Adrenal gland (tissue), 9 donors: ENCODE measurements at regions not wholly inside any gene's neighbourhood (a gene's known extent, or its start where the extent isn't known, plus 50 kb on each side); places are given as distances from the start of the nearest gene placed in this dataset.

Experiments
- DNase-seq, 7 donors: peaks; one replicate each; pipeline ENCODE4 v3.0.0-alpha.2; 2019 to 2020
- H3K27ac ChIP-seq, 5 donors: fragments of 200-600 bp; sonication (generic) in 4 of 5; 1 replicate in 3 of 5; 2 replicates in 2 of 5; pipeline versions ENCODE4 v1.5.1 to v1.8.0; 2016 to 2020; ENCODE audit warnings: mild to moderate bottlenecking in 1 of 5
- H3K27me3 ChIP-seq: fragments of 200-600 bp; 2 replicates; pipeline ENCODE4 v1.8.0; 2021
- H3K36me3 ChIP-seq, 2 donors: fragments of 200-600 bp; replicated peaks in 1 of 2; 1 replicate in 1 of 2; 2 replicates in 1 of 2; pipeline versions ENCODE4 v1.5.1 to v1.8.0; 2018 to 2022
- H3K4me1 ChIP-seq, 2 donors: fragments of 200-600 bp; replicated peaks in 1 of 2; 1 replicate in 1 of 2; 2 replicates in 1 of 2; pipeline versions ENCODE4 v1.5.1 to v1.8.0; 2018 to 2021
- H3K4me3 ChIP-seq, 4 donors: fragments of 200-600 bp; sonication (generic) in 3 of 4; one replicate each; pipeline ENCODE4 v1.5.1; 2016 to 2018
- H3K9me3 ChIP-seq, 3 donors: fragments of 200-600 bp; sonication (generic) in 1 of 3; replicated peaks in 1 of 3; 1 replicate in 2 of 3; 2 replicates in 1 of 3; pipeline versions ENCODE4 v1.5.1 to v1.8.0; 2016 to 2021
- POLR2A ChIP-seq, 2 donors: fragments of 450-650 bp; IDR thresholded peaks; one replicate each; pipeline ENCODE4 v1.6.1; 2017; ENCODE audit warnings: antibody characterized with exemption in 2 of 2, mild to moderate bottlenecking in 2 of 2, moderate library complexity in 1 of 2
- WGBS, 4 donors: extraction: QIAGEN DNeasy Blood & Tissue Kit in 2 of 4; methylation state at CpG; one replicate each; pipeline versions ENCODE4 v1.1.5 to v1.1.7; 2013 to 2017; 5-methylcytosine and 5-hydroxymethylcytosine counted together
- intact Hi-C, 2 donors: fragments of 100-400 bp; cut with DNase I; formaldehyde crosslinking; loops; one replicate each; pipeline versions ENCODE4 v1.14.1 to v1.15.0; 2022 to 2023
- TF ChIP-seq, protein P1 (sequence below), 6 experiments: fragments of 450-650 bp in 4 of 6; fragments of 200-600 bp in 2 of 6; sonication (generic) in 1 of 6; IDR thresholded peaks; 1 replicate in 5 of 6; 2 replicates in 1 of 6; pipeline versions ENCODE4 v1.5.1 to v1.8.0; 2016 to 2021; ENCODE audit warnings: antibody characterized with exemption in 6 of 6, mild to moderate bottlenecking in 2 of 6, moderate library complexity in 1 of 6
- donor health status: healthy with polysubstance abuse.
- donor health status: Bipolar disorder and iron deficiency.
- donor health status: DM: yes; HTN: yes; CAD: no.
- donor health status: DM: no; HTN: no; CAD: no.
- donor health status: DM: no; HTN: no; CAD: no.

DNA sequence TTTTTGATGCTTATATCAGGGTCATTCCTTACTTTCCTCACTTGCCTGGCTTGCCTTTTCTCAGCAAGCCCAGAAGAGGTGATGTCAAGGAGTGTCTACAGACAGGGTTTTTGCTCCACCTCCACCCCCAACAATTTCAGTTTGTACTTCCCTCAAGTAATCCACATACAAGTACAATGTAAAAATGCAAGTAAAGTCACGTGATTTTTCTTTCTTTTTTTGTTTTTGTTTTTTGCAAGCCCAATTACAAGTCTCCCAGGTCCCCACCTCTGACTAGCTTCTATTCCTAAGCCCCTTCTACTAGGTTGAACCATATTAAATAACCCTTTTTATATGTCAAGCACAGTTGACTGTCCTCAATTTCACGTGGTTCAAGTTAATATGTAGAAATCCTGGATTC, 579.6 kb downstream of the DIAPH3 start:
- intact Hi-C loops = no loop called here

DNA sequence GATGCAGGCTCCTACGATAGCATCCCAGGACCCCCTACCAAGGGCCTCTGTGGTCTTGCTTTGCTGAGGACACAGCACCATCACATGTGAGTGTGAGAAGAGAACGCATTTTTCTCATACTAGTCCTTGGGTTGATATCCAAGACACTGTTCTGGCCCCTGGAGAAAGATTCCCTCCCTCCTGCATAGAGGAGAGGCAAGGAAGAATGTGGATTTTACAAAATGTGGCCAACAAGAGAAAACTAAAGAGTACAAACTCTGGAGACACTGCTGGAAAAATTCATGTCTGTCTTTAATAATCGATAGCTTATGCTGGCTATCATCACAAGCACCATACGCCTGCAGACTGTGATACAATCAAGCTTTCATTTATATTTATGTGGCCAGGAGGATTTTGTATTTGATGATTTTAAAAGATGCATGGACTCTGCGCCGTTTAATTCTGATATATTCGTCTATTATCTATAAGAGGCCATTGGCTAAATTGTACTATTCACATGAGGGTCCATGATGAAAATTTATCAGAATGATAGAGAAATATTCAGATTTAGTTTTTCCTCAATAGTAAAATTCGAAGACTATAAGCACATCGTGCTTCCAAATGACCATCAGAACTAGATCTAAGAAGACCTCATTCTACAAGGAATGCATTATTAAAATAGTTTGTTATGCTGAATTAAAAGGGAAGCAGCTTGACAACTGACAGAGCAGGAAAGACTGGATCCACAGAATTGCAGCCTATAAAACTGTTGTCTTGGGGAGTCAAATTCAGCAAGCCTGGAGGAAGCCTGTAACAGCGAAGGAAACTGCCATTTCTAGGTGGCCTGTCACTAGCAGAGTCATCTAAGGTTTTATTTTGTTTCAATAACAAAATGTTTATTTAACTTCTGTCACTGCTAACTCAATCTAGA, 578.7 kb downstream of the DIAPH3 start:
- 65 to 79% (median 76%) methylated on average over 10 of the region's 10 CpGs for WGBS, 4 donors
- no peak overlapping the region for H3K27ac ChIP-seq
- H3K4me1 ChIP-seq = no peaks in the 10 kb centered on the region
- no peaks in the 10 kb centered on the region for H3K36me3 ChIP-seq
- H3K27me3 ChIP-seq = no peaks in the 10 kb centered on the region
- no peak for DNase-seq
- TF ChIP-seq, protein P1, sequence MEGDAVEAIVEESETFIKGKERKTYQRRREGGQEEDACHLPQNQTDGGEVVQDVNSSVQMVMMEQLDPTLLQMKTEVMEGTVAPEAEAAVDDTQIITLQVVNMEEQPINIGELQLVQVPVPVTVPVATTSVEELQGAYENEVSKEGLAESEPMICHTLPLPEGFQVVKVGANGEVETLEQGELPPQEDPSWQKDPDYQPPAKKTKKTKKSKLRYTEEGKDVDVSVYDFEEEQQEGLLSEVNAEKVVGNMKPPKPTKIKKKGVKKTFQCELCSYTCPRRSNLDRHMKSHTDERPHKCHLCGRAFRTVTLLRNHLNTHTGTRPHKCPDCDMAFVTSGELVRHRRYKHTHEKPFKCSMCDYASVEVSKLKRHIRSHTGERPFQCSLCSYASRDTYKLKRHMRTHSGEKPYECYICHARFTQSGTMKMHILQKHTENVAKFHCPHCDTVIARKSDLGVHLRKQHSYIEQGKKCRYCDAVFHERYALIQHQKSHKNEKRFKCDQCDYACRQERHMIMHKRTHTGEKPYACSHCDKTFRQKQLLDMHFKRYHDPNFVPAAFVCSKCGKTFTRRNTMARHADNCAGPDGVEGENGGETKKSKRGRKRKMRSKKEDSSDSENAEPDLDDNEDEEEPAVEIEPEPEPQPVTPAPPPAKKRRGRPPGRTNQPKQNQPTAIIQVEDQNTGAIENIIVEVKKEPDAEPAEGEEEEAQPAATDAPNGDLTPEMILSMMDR (IDR thresholded peaks at IDR 0.05) = no peak
- no peak for TF ChIP-seq POLR2A (IDR thresholded peaks at IDR 0.05)
- H3K9me3 ChIP-seq = no peaks in the 10 kb centered on the region
- H3K4me3 ChIP-seq = no peak overlapping the region
- intact Hi-C loops = no loop called here

More for the DNA sequence above, 579.6 kb downstream of the DIAPH3 start:
- whole genome bisulfite sequencing, 4 donors = 67 to 86% (median 80%) methylated on average over 2 of the region's 2 CpGs
- TF ChIP-seq, protein P1 (IDR thresholded peaks at IDR 0.05) = no peak
- TF ChIP-seq POLR2A (IDR thresholded peaks at IDR 0.05) = no peak
- no peaks in the 10 kb centered on the region for H3K27me3 ChIP-seq
- no peaks in the 10 kb centered on the region for H3K4me1 ChIP-seq
- H3K4me3 ChIP-seq = no peak overlapping the region
- H3K27ac ChIP-seq = no peak overlapping the region
- H3K9me3 ChIP-seq = no peaks in the 10 kb centered on the region
- no peaks in the 10 kb centered on the region for H3K36me3 ChIP-seq
- no peak for DNase-seq

DNA sequence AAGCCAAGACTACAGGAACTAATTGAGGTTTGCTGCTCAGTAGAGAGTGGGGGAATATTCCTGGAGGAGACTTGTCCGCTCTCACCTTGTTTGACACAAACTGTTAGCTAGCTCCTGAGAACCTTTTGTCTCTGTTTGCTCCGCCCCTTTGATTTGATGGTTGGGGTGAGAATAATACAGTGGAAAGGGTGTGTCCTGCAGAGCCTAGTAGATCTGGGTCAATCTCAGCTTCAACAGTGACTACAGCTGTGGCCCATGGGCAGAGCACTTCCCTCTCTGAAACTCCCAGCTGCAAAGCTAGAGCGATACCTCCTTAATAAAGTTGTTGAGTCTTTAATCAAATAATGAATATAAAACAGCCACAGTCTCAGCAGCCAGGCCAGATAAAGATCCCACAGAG, 576.7 kb downstream of the DIAPH3 start:
- Histone ChIP-seq H3K36me3 (no peaks in the 10 kb centered on the region), H3K27me3 (no peaks in the 10 kb centered on the region), H3K27ac (no peak overlapping the region), H3K4me3 (no peak overlapping the region), H3K9me3 (no peaks in the 10 kb centered on the region), H3K4me1 (no peaks in the 10 kb centered on the region)
- TF ChIP-seq POLR2A (IDR thresholded peaks at IDR 0.05) = no peak
- TF ChIP-seq, protein P1 (IDR thresholded peaks at IDR 0.05) = no peak
- DNase-seq = no peak
- WGBS, 4 donors = 57 to 79% (median 65%) methylated on average over 3 of the region's 3 CpGs
- intact Hi-C loops = no loop called here

DNA sequence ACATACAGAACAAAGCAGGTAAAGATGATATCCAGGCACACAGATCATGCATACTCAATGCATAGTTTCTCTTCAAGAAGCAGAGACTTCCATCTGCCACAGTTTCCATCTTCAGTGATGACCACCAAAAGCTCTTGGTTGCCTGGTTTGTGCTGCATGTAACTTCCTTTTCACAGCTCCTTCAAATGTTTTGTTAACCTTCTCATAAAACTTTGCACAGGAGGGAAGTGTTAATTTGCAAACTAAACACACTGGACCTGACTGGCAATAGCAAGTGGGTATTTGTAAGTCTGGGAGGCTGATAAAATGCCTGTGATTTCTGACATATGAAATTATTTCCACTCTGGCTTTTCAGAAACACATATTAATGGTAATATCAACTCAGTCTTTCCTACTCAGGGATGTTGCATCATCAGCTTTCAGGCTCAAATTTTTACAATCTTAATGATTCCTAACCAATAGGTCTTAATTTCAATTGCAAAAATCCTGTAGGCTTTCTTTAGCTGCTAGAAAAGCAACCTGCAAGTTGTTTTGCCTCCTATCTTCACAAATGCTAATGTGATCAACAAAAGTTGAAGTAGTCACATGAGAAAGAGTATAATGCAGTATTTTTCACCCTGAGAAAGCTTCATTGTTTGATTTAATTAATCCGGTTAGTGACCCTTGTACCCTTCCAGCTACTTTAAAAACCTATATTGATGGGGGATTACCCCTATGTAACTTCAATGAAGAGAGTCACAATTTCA, 575.6 kb downstream of the DIAPH3 start:
- WGBS, 4 donors = 68 to 84% (median 80%) methylated on average over 1 of the region's 1 CpG
- DNase-seq = no peak
- Histone ChIP-seq H3K9me3 (no peaks in the 10 kb centered on the region), H3K27me3 (no peaks in the 10 kb centered on the region), H3K27ac (no peak overlapping the region), H3K36me3 (no peaks in the 10 kb centered on the region), H3K4me3 (no peak overlapping the region), H3K4me1 (no peaks in the 10 kb centered on the region)
- no peak for TF ChIP-seq POLR2A (IDR thresholded peaks at IDR 0.05)
- TF ChIP-seq, protein P1 (IDR thresholded peaks at IDR 0.05) = no peak
- intact Hi-C loops = no loop called here
